HG03039 (cell line): ENCODE measurements at regions not wholly inside any gene's neighbourhood (a gene's known extent, or its start where the extent isn't known, plus 50 kb on each side); places are given as distances from the start of the nearest gene placed in this dataset.
A peak's percentile ranks its signal among the peaks of the same experiment; 100 is the strongest.

Experiments
- ATAC-seq: cut with Tn5 transposase; IDR thresholded peaks from one replicate; pipeline ENCODE4 v1.9.1; 2021; ENCODE audit warnings: mild to moderate bottlenecking, moderate library complexity; ENCODE audit not compliant: unreplicated experiment

- no peak for ATAC-seq
These were observed 475.4 kb downstream of the LMO4 start for GRCh38 chr1:87804128-87804527.

GRCh38 chr1:87805666-87806378 is 477.1 kb downstream of the LMO4 start:
- no peak for ATAC-seq

GRCh38 chr1:87806379-87807094 is 477.9 kb downstream of the LMO4 start:
- ATAC-seq = no peak

- ATAC-seq = no peak
These were observed 481.5 kb downstream of the LMO4 start for GRCh38 chr1:87810166-87810565.

GRCh38 chr1:87812871-87813577 is 484.3 kb downstream of the LMO4 start:
- peak; percentile 79 for ATAC-seq

- no peak for ATAC-seq
These were observed 485.9 kb downstream of the LMO4 start for GRCh38 chr1:87814573-87814972.

- no peak for ATAC-seq
These were observed 488.0 kb downstream of the LMO4 start for GRCh38 chr1:87816646-87817045.

GRCh38 chr1:87820668-87821334 is 492.1 kb downstream of the LMO4 start:
- ATAC-seq = no peak

GRCh38 chr1:87821335-87821697 is 492.6 kb downstream of the LMO4 start:
- no peak for ATAC-seq

- peak; percentile 94 for ATAC-seq
These were observed 498.1 kb downstream of the LMO4 start for GRCh38 chr1:87826681-87827251.

GRCh38 chr1:87829360-87829759 is 500.7 kb downstream of the LMO4 start:
- no peak for ATAC-seq

GRCh38 chr1:87830432-87830978 is 501.8 kb downstream of the LMO4 start:
- no peak for ATAC-seq

- ATAC-seq = no peak
These were observed 504.5 kb downstream of the LMO4 start for GRCh38 chr1:87833166-87833565.

GRCh38 chr1:87834151-87834550 is 505.5 kb downstream of the LMO4 start:
- no peak for ATAC-seq

GRCh38 chr1:87834941-87835340 is 506.3 kb downstream of the LMO4 start:
- ATAC-seq = no peak

GRCh38 chr1:87840767-87841166 is 512.1 kb downstream of the LMO4 start:
- ATAC-seq = no peak

- ATAC-seq = no peak
These were observed 512.7 kb downstream of the LMO4 start for GRCh38 chr1:87841332-87841731.

- no peak for ATAC-seq
These were observed 513.5 kb downstream of the LMO4 start for GRCh38 chr1:87842156-87842555.

GRCh38 chr1:87844251-87844650 is 515.6 kb downstream of the LMO4 start:
- ATAC-seq = no peak

GRCh38 chr1:87851490-87851889 is 522.8 kb downstream of the LMO4 start:
- no peak for ATAC-seq
